Esophagus mucosa (tissue), 1 donor: ENCODE measurements at regions not wholly inside any gene's neighbourhood (a gene's known extent, or its start where the extent isn't known, plus 50 kb on each side); places are given as distances from the start of the nearest gene placed in this dataset.
"Not testable (repeated sequence)": the region's sequence is repeated elsewhere in the genome, so short reads cannot be mapped to it uniquely, and the experiment has no call there.

Experiments
- ATAC-seq: fragments of 200-7000 bp; cut with Tn5 transposase; one replicate; pipeline ENCODE4 v1.9.1; 2020
- donor health status: DM: yes; HTN: yes; CAD: no.

GRCh38 chr2:64743739-64744330, 90.1 kb upstream of the SERTAD2 start:
- no peak for ATAC-seq

GRCh38 chr2:64745562-64745961, 91.8 kb upstream of the SERTAD2 start:
- ATAC-seq, result no peak

GRCh38 chr2:64747690-64748091, 94.0 kb upstream of the SERTAD2 start:
- ATAC-seq, result not testable (repeated sequence)

GRCh38 chr2:64748147-64748546, 94.4 kb upstream of the SERTAD2 start:
- ATAC-seq, result no peak

GRCh38 chr2:64748561-64748960, 94.8 kb upstream of the SERTAD2 start:
- ATAC-seq, result no peak

GRCh38 chr2:64749446-64749845, 95.7 kb upstream of the SERTAD2 start:
- no peak for ATAC-seq

GRCh38 chr2:64750001-64750816, 96.5 kb upstream of the SERTAD2 start:
- peak; percentile 0 for ATAC-seq

- peak; percentile 92 for ATAC-seq
Measured at GRCh38 chr2:64750817-64751285, 97.1 kb upstream of the SERTAD2 start.

- ATAC-seq, result peak; percentile 87
Measured at GRCh38 chr2:64751286-64752260, 97.9 kb upstream of the SERTAD2 start.

GRCh38 chr2:64753399-64753798, 99.7 kb upstream of the SERTAD2 start:
- no peak for ATAC-seq

GRCh38 chr2:64754570-64754969, 100.9 kb upstream of the SERTAD2 start:
- ATAC-seq, result no peak

GRCh38 chr2:64757126-64757525, 103.4 kb upstream of the SERTAD2 start:
- no peak for ATAC-seq

GRCh38 chr2:64760128-64760527, 106.4 kb upstream of the SERTAD2 start:
- ATAC-seq, result no peak

GRCh38 chr2:64762301-64762997, 108.7 kb upstream of the SERTAD2 start:
- no peak for ATAC-seq

- ATAC-seq, result no peak
Measured at GRCh38 chr2:64763126-64763525, 109.4 kb upstream of the SERTAD2 start.

GRCh38 chr2:64765160-64765805, 111.6 kb upstream of the SERTAD2 start:
- ATAC-seq, result no peak

- ATAC-seq, result no peak
Measured at GRCh38 chr2:64766841-64767669, 113.3 kb upstream of the SERTAD2 start.

- peak; percentile 96 for ATAC-seq
Measured at GRCh38 chr2:64767670-64768468, 114.2 kb upstream of the SERTAD2 start.

- no peak for ATAC-seq
Measured at GRCh38 chr2:64768491-64769005, 114.8 kb upstream of the SERTAD2 start.
